ENCODE measurements at regions not wholly inside any gene's neighbourhood (a gene's known extent, or its start where the extent isn't known, plus 50 kb on each side); places are given as distances from the start of the nearest gene placed in this dataset.
"Not testable (repeated sequence)": the region's sequence is repeated elsewhere in the genome, so short reads cannot be mapped to it uniquely, and the experiment has no call there.

- DNase-seq = no peak
- intact Hi-C loops (cut with micrococcal nuclease) = no loop called here
- TF ChIP-seq CTCF (IDR thresholded peaks at IDR 0.05; ENCODE audit: borderline replicate concordance) = no peak
- peaks cover 21% of the 10 kb centered on the region for H3K9me3 ChIP-seq (replicated peaks)
- no peaks in the 10 kb centered on the region for H3K36me3 ChIP-seq
- H3K4me1 ChIP-seq = no peaks in the 10 kb centered on the region
- peaks cover 70% of the 10 kb centered on the region for H3K27me3 ChIP-seq (ENCODE audit: low read depth)
- no peak overlapping the region for H3K4me3 ChIP-seq
- no peak overlapping the region for H3K27ac ChIP-seq (replicated peaks)
Measured at GRCh38 chr6:27644528-27644927, 171.6 kb upstream of the ZNF184 start.

GRCh38 chr6:27642744-27643456 lies 170.0 kb upstream of the ZNF184 start:
- peaks cover 21% of the 10 kb centered on the region for H3K9me3 ChIP-seq (replicated peaks)
- no peaks in the 10 kb centered on the region for H3K36me3 ChIP-seq
- intact Hi-C loops (cut with micrococcal nuclease) = no loop called here
- H3K4me3 ChIP-seq = no peak overlapping the region
- H3K4me1 ChIP-seq = no peaks in the 10 kb centered on the region
- TF ChIP-seq CTCF (IDR thresholded peaks at IDR 0.05; ENCODE audit: borderline replicate concordance) = no peak
- no peak for DNase-seq
- no peak overlapping the region for H3K27ac ChIP-seq (replicated peaks)
- peaks cover 63% of the 10 kb centered on the region for H3K27me3 ChIP-seq (ENCODE audit: low read depth)

GRCh38 chr6:27635886-27636285 lies 163.0 kb upstream of the ZNF184 start:
- H3K9me3 ChIP-seq (replicated peaks) = peaks cover 11% of the 10 kb centered on the region
- DNase-seq; H3K4me1 ChIP-seq; intact Hi-C loops (cut with micrococcal nuclease); H3K27ac ChIP-seq (replicated peaks); H3K36me3 ChIP-seq; H3K4me3 ChIP-seq: not testable (repeated sequence)
- peaks cover 78% of the 10 kb centered on the region for H3K27me3 ChIP-seq (ENCODE audit: low read depth)

- H3K4me3 ChIP-seq; H3K27ac ChIP-seq (replicated peaks); H3K36me3 ChIP-seq; DNase-seq; H3K4me1 ChIP-seq; H3K9me3 ChIP-seq (replicated peaks); intact Hi-C loops (cut with micrococcal nuclease): not testable (repeated sequence)
- peaks cover 98% of the 10 kb centered on the region for H3K27me3 ChIP-seq (ENCODE audit: low read depth)
Measured at GRCh38 chr6:27633221-27633688, 160.3 kb upstream of the ZNF184 start.

- no peak for DNase-seq
Measured at GRCh38 chr6:27631609-27631916, 158.7 kb upstream of the ZNF184 start.

GRCh38 chr6:27630727-27631608 lies 158.1 kb upstream of the ZNF184 start:
- intact Hi-C loops (cut with micrococcal nuclease) = no loop called here
- Histone ChIP-seq H3K9me3 (replicated peaks) (peaks cover 5% of the 10 kb centered on the region), H3K36me3 (no peaks in the 10 kb centered on the region), H3K4me1 (peaks cover 7% of the 10 kb centered on the region), H3K27ac (replicated peaks) (no peak overlapping the region), H3K4me3 (peak overlapping the region; percentile 43), H3K27me3 (ENCODE audit: low read depth) (peaks cover 100% of the 10 kb centered on the region)
- DNase-seq = no peak
- no peak for TF ChIP-seq CTCF (IDR thresholded peaks at IDR 0.05; ENCODE audit: borderline replicate concordance)

More at GRCh38 chr6:27631609-27631916, 158.7 kb upstream of the ZNF184 start:
- Histone ChIP-seq H3K9me3 (replicated peaks) (peaks cover 5% of the 10 kb centered on the region), H3K27ac (replicated peaks) (no peak overlapping the region), H3K4me3 (no peak overlapping the region), H3K36me3 (no peaks in the 10 kb centered on the region), H3K27me3 (ENCODE audit: low read depth) (peaks cover 99% of the 10 kb centered on the region), H3K4me1 (peaks cover 7% of the 10 kb centered on the region)
- no peak for TF ChIP-seq CTCF (IDR thresholded peaks at IDR 0.05; ENCODE audit: borderline replicate concordance)
- intact Hi-C loops (cut with micrococcal nuclease) = no loop called here
